ENCODE measurements at regions not wholly inside any gene's neighbourhood (a gene's known extent, or its start where the extent isn't known, plus 50 kb on each side); places are given as distances from the start of the nearest gene placed in this dataset.

DNA sequence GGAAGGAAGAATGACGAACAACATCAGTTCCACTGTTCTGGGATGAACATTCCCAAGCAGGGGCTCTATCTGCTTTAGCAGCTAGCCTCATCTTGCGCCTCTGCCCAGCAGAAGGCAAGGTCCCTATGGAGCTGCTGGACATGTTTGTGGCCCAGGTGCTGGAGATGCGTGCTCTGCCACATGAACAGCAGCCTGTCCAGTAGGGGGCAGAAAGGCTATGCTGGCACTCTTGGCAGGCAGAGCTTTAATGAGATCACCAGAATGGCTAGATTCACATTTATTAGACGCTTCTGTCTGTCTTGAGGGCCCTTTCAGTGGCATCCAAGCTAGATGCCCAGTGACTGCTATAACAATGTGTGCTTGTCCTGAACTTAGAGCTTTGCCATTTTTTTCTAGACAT is 1826.0 kb downstream of the STIM2 start:
- no peaks in the 10 kb centered on the region for H3K9me3 Mint-ChIP-seq
- no peak overlapping the region for H3K4me3 Mint-ChIP-seq
- peak; percentile 70 for TF ChIP-seq CTCF (conservative IDR thresholded peaks at IDR 0.05)
- no peaks in the 10 kb centered on the region for H3K36me3 Mint-ChIP-seq
- no peaks in the 10 kb centered on the region for H3K4me1 Mint-ChIP-seq (ENCODE audit: unreplicated experiment)
- DNase-seq (ENCODE audit: extremely low spot score, unreplicated experiment): peak; percentile 63
- H3K27ac Mint-ChIP-seq: no peak overlapping the region
- H3K27me3 Mint-ChIP-seq: no peaks in the 10 kb centered on the region

DNA sequence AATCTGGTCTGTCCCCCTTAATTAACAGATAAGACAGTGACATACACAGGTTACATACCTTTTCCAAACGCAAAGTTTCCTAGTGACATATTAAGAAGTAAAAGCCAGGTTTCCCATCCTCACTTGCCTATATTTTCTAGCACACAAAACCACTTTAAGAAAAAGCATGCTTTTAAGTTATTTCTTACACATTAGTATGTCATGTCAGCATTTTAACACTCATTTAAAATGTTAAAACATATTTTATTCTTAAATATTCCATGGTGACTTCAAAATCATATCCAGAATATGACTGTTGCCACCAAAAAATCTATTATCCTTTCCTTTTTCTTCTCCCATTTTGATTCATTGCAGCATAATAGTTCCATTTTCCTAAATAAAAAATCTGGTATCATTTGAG is 1830.2 kb downstream of the STIM2 start:
- no peaks in the 10 kb centered on the region for H3K4me1 Mint-ChIP-seq (ENCODE audit: unreplicated experiment)
- no peaks in the 10 kb centered on the region for H3K9me3 Mint-ChIP-seq
- no peak overlapping the region for H3K27ac Mint-ChIP-seq
- H3K27me3 Mint-ChIP-seq: peaks cover 4% of the 10 kb centered on the region
- H3K36me3 Mint-ChIP-seq: no peaks in the 10 kb centered on the region
- DNase-seq (ENCODE audit: extremely low spot score, unreplicated experiment): no peak
- TF ChIP-seq CTCF (conservative IDR thresholded peaks at IDR 0.05): no peak
- H3K4me3 Mint-ChIP-seq: no peak overlapping the region

DNA sequence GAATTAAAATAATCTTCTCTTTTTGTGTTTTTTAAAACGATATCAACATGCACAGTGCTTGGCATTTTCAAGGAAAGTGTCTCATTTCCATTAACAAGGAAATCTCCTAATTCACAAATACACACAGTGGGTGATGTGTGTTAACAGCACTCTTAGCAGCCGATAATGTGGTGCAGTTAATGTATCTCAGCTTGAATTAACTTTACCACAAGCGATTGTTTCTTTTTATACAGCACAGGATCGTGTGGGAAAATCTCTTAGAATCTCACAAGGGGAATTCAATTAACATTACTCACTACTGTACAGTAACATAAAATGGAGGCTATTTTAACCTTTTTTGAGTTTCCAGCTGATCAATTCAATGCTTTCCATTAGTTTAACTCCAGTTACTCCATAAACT is 1841.9 kb downstream of the STIM2 start:
- DNase-seq (ENCODE audit: extremely low spot score, unreplicated experiment): no peak
- no peak for TF ChIP-seq CTCF (conservative IDR thresholded peaks at IDR 0.05)
- no peak overlapping the region for H3K4me3 Mint-ChIP-seq
- no peaks in the 10 kb centered on the region for H3K36me3 Mint-ChIP-seq
- no peaks in the 10 kb centered on the region for H3K9me3 Mint-ChIP-seq
- no peaks in the 10 kb centered on the region for H3K4me1 Mint-ChIP-seq (ENCODE audit: unreplicated experiment)
- no peak overlapping the region for H3K27ac Mint-ChIP-seq
- no peaks in the 10 kb centered on the region for H3K27me3 Mint-ChIP-seq

- Mint-ChIP-seq H3K9me3 (peaks cover 5% of the 10 kb centered on the region), H3K4me3 (peak overlapping the region; percentile 2), H3K27me3 (no peaks in the 10 kb centered on the region), H3K4me1 (ENCODE audit: unreplicated experiment) (no peaks in the 10 kb centered on the region), H3K36me3 (no peaks in the 10 kb centered on the region), H3K27ac (no peak overlapping the region)
- no peak for TF ChIP-seq CTCF (conservative IDR thresholded peaks at IDR 0.05)
- no peak for DNase-seq (ENCODE audit: extremely low spot score, unreplicated experiment)
Measured at GRCh38 chr4:28709891-28710290, 1849.2 kb downstream of the STIM2 start.

DNA sequence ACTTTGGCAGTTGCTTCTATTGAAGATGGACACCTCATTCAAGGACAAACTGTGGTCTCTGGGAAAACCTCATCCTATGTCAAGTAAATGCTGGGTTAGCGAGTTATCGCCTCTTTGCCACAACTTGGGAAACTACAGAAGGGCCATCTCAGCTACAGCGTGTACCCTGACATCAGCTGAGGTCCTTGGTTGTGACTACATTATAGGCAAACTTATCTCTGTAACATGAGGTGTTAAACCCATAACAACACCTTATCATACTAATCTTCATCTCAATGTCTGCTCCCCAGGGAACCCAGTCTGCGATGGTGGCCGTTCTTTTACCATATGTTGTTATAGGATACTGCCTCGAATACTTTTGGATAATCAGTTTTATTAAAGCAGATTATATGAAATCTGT is 1862.7 kb downstream of the STIM2 start:
- Mint-ChIP-seq H3K27me3 (no peaks in the 10 kb centered on the region), H3K36me3 (no peaks in the 10 kb centered on the region), H3K4me3 (no peak overlapping the region), H3K27ac (no peak overlapping the region), H3K9me3 (peaks cover 5% of the 10 kb centered on the region), H3K4me1 (ENCODE audit: unreplicated experiment) (no peaks in the 10 kb centered on the region)
- TF ChIP-seq CTCF (conservative IDR thresholded peaks at IDR 0.05): no peak
- DNase-seq (ENCODE audit: extremely low spot score, unreplicated experiment): no peak

- no peak for DNase-seq (ENCODE audit: extremely low spot score, unreplicated experiment)
- no peak overlapping the region for H3K27ac Mint-ChIP-seq
- H3K36me3 Mint-ChIP-seq: no peaks in the 10 kb centered on the region
- no peak overlapping the region for H3K4me3 Mint-ChIP-seq
- H3K9me3 Mint-ChIP-seq: peaks cover 5% of the 10 kb centered on the region
- TF ChIP-seq CTCF (conservative IDR thresholded peaks at IDR 0.05): no peak
- H3K4me1 Mint-ChIP-seq (ENCODE audit: unreplicated experiment): no peaks in the 10 kb centered on the region
- no peaks in the 10 kb centered on the region for H3K27me3 Mint-ChIP-seq
Measured at GRCh38 chr4:28724239-28724638, 1863.6 kb downstream of the STIM2 start.

Data from type B pancreatic cell (in vitro differentiated cells).